ENCODE measurements at regions not wholly inside any gene's neighbourhood (a gene's known extent, or its start where the extent isn't known, plus 50 kb on each side); places are given as distances from the start of the nearest gene placed in this dataset.

DNA sequence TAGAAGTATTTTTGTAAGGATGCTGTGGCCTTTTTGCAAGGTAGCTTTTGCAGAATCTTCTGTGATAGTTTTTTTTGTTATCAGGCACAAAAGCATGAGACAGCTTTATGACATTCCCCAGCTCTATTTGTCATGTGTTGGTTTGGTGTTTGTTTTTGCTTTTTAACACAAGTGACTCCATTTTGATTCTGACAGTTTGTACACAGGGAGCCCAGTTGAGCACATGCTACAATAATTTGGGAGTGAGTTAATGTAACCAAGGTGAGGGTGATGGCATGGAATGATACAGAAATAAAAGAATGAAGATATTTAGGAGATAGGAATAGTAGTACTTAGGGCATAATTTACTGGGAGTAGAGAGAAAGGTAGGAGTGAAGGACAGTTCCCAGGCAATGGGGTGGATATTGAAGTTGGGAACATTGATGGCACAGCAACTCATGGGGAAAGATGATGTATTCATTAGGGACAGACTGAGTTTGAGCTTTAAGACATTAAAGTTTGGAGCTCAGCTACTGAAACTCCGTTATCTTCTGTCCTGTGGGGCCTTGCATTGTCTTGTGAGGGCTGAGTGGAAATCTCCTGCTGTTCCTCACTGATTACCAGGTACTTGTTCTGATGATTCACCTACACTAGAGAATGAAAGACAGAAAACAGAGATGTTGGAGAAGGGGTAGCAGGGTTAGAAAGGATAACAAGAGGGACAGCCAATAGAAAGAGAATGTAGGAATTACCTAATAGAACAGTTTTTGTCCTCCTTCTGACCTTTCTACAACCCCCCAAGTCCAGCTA is 88.3 kb upstream of the CCDC112 start:
- TF ChIP-seq, protein P1, sequence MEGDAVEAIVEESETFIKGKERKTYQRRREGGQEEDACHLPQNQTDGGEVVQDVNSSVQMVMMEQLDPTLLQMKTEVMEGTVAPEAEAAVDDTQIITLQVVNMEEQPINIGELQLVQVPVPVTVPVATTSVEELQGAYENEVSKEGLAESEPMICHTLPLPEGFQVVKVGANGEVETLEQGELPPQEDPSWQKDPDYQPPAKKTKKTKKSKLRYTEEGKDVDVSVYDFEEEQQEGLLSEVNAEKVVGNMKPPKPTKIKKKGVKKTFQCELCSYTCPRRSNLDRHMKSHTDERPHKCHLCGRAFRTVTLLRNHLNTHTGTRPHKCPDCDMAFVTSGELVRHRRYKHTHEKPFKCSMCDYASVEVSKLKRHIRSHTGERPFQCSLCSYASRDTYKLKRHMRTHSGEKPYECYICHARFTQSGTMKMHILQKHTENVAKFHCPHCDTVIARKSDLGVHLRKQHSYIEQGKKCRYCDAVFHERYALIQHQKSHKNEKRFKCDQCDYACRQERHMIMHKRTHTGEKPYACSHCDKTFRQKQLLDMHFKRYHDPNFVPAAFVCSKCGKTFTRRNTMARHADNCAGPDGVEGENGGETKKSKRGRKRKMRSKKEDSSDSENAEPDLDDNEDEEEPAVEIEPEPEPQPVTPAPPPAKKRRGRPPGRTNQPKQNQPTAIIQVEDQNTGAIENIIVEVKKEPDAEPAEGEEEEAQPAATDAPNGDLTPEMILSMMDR (IDR thresholded peaks at IDR 0.05; ENCODE audit: insufficient read depth, low read length): no peak
- TF ChIP-seq POLR2AphosphoS5 (IDR thresholded peaks at IDR 0.05; ENCODE audit: low read depth): no peak
